HT1080 (cell line): ENCODE measurements at regions not wholly inside any gene's neighbourhood (a gene's known extent, or its start where the extent isn't known, plus 50 kb on each side); places are given as distances from the start of the nearest gene placed in this dataset.

ENCODE experiments used
- DNase-seq: peaks from one replicate; pipeline ENCODE4 v3.0.0-alpha.2; 2015; ENCODE audit warnings: low read depth

DNA sequence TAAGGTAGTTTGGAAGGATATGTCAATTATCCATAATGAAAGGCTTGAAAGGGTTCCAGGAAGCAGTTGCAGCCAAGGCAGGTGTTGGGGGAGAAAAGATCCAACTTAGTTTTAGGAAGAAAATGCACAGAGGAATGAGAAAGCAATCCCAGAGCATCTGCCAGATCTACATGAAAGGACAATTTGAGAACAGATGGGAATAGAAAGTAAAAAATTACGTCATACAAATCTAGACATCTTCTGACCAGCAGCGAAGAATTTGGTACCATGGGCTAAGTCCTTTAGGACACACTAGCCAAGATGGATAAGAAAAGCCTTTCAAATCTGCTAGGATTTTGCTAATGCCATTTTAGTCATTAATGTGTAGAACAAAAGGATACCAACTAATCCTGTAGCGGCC, 244.1 kb upstream of the PRR16 start:
- DNase-seq = no peak

- no peak for DNase-seq
Observed at GRCh38 chr5:120225524-120225923, 238.6 kb upstream of the PRR16 start.

DNA sequence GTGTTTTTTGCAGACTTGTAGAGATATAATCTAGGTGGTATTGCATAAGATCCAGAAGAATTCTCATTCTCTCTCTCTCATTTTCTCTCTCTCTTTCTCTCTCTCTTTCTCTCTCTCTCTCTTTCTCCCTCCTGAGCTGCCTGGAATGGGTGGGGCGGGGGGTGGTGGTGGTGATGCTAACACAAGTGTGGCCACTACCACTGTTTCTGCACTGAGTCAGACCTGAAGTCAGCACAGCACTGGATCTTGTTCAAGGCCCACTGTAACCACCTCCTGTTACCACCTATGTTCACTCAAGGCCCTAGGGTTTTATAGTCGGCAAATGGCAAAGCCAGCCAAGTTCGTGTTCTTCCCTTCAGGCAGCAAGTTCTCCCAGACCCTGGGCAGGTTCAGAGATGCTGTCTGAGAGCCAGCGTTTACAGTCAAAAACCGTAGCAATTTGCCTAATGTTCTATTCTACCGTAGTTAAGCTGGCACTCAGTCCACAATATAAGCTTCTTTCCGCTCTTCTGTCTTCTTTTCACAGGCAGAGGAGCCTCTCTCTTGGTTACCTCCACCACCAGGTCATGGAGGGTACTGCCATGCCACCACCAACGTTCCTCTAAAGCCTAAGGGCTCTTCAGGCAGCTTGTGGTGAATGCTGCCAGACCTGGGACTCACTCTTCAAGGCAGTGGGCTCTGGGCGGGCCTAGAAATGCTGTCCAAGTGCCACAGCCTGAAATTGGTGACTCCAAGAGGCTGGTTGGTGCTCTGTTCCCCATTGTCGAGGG, 235.7 kb upstream of the PRR16 start:
- DNase-seq = peak; percentile 13

- DNase-seq = no peak
Observed at GRCh38 chr5:120229036-120229435, 235.1 kb upstream of the PRR16 start.

DNA sequence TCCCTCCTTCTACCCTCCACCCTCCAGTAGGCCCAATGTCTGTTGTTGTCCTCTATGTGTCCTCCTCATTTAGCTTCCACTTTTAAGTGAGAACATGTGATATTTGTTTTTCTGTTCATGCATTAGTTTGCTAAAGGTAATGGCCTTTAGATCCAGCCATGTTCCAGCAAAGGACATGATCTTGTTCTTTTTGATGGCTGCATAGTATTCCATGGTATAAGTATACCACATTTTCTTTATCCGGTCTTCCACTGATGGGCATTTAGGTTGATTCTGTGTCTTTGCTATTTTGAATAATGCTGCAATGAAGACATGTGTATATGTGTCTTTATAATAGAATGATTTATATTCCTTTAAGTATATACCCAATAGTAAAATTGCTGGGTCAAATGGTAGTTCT, 232.5 kb upstream of the PRR16 start:
- no peak for DNase-seq

GRCh38 chr5:120236360-120236759, 227.7 kb upstream of the PRR16 start:
- DNase-seq = no peak

- no peak for DNase-seq
Observed at GRCh38 chr5:120239086-120239485, 225.0 kb upstream of the PRR16 start.

DNA sequence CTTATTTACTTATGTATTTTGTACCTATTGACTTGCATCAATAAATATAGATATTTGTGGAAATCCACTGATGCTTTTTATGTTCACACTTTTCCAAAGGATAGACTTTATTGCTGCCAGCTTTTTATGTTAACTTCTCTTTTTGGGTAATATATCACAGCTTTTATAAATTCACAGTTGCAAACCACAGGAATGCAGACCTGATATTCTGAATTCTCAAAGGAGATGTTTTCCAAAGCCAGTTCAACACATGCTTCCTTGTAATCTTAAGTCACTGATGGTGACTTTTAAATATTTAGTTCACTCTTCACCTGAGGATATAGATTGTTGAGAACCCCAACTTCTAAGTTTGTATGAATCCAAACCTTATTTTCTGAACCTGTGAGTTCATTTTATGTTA, 223.4 kb upstream of the PRR16 start:
- no peak for DNase-seq

GRCh38 chr5:120241400-120241799, 222.7 kb upstream of the PRR16 start:
- no peak for DNase-seq

DNA sequence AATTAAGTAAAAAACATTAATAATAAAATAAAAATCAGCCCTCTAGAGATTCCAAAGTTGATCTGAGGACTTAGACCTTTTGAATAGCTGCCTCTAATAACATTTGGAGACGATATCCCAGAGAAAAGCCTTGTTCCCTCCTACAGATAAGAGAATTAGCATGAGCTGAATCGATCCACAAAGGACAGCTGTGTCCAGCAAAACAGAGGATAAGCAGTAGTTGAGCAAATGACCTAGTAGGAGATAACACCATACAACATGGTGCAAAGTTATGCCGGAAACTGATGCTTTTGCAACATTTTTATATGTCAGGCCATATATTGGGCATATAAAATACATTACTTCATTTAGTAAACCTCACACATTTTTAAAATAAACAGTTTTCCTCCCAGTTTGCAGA, 212.2 kb upstream of the PRR16 start:
- no peak for DNase-seq

DNA sequence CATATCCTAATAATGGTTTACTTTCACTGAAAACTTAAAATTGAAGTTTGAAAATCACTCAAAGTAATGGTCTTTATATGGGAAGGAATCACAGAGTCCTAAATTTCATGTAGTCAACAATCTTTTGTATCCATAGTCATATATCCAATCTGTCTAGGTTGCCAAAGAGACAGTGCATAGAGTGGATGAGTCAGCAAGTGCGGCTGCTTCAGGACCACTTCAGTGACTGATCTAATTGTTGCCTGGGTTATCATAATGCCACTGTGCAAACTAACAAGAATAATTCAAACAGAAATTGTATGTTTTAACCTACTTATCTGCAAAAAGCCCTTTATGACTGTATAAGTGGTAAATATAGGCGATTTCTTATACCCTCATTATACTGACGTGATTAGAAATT, 211.3 kb upstream of the PRR16 start:
- peak; percentile 63 for DNase-seq

DNA sequence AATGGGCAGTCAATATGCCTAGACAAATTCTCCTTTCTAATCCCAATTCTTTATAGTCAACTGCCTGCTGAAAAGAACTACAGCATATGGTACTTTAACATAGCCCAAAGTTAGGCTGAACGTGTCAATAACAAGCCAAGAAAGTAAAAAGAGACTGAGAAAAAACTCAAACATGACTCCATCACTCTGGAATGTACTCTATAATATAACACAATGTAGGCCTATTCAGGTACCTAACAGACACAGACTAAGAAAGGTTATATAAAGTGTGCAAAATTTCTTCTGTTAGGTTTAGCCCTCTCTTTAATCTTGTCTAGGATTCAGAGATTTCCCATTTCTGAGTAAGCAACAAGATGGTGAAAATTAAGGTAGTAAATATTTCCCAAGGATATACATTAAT, 209.7 kb upstream of the PRR16 start:
- DNase-seq = peak; percentile 47

DNA sequence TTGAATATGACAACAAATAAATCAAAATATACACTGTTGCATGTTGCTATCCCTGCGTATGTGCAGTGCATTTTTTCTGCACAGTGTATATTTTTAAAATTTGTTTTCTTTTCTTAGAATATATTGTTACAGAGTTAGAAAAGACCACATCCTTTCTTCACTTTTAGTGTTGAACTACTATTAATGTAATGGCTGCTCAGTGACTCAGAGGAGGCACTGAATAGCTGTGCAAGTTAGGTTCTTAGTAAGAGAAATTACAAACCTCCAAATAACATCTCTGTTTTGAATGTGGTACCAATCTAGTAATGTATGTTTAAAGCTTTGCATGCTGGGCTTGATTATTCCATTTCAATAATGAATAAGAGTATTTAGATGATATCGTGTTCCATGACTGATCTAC, 208.9 kb upstream of the PRR16 start:
- no peak for DNase-seq

- DNase-seq = no peak
Observed at GRCh38 chr5:120256376-120256775, 207.7 kb upstream of the PRR16 start.

DNA sequence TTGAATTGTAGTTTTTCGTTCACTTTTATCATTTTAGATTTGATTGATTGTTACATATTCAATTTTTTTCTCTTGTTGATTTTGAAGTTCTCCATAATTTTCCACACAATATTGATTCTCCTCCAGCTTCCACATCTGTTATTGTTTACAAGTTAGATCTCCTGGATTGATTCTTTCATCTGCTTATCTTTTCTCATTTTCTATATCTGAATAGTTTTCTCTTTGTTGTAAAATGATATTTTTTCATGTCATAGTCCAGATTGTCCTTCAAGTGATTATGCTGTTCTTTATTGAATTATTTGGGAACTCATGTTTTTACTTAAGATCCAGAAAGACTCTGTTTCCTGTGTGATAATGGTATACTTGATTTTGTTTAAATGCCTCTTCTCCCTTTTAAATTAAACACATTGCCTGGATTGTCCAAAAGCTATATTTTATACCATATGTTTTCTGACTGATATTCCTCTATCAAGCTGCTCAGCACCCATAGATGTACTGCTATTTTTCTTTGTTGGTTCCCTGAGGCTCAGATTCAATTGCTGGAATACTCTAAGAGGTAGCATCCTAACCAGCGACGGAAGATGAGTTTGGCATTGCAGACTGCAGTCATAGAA, 206.6 kb upstream of the PRR16 start:
- DNase-seq = no peak

DNA sequence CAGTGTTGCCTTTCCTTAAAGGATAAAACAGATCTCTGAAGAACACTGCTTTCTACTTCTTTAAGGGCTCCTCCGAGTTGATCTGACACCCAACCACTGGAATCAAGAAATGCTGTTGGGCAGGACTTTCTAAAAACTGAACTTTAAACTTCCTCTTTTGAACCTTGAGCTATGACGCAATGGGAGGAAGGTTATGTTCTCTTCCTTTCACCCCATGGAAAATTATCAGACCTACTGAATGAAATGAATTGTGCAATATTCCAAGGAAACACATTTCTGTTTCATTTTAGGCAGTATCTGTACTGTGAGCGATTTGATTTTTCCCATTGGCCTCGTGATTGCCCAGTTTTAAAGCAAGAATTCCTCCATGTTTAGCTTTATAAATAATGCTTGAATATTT, 206.0 kb upstream of the PRR16 start:
- DNase-seq = no peak

- DNase-seq = no peak
Observed at GRCh38 chr5:120260651-120261050, 203.4 kb upstream of the PRR16 start.

- DNase-seq = no peak
Observed at GRCh38 chr5:120270498-120270897, 193.6 kb upstream of the PRR16 start.

GRCh38 chr5:120293796-120294195, 170.3 kb upstream of the PRR16 start:
- peak; percentile 62 for DNase-seq

DNA sequence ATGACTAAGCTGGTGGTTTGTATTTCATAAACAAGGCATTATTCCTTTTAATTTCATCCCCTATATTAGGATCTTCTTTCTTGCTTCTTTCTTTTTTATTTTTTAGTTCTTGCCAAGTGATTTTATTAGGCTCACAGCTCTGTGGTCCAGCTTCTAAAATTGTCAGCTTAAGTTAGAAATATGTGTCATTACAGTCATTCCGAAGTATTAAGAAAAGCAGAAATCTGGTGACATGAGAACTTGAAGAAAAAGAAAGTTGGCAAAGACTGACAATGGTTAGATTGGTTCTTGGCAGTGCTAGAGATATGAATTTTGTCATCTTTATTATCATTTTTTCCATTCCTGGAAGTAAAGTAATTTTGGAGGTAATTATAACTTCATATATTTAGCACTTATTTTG, 166.5 kb upstream of the PRR16 start:
- no peak for DNase-seq

- DNase-seq = no peak
Observed at GRCh38 chr5:120298981-120299380, 165.1 kb upstream of the PRR16 start.

DNA sequence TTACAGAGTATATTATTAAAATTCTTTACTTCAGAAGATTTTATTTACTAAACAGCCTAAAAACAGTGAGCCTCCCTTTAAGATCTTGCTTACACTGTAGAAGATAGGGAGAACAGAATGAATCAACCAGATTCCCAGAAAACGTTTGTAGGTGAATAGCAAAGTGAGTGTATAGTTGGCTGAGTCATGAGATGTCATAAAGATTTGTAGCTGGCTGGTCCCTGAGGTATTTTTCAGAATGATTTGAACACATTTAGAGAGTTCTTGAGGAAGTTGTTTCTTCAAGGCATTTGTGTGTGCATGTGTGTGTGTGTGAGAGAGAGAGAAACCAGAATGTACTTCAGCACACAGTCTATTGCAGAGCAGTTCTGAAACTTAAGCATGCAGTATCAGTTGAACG, 159.4 kb upstream of the PRR16 start:
- DNase-seq = peak; percentile 63

DNA sequence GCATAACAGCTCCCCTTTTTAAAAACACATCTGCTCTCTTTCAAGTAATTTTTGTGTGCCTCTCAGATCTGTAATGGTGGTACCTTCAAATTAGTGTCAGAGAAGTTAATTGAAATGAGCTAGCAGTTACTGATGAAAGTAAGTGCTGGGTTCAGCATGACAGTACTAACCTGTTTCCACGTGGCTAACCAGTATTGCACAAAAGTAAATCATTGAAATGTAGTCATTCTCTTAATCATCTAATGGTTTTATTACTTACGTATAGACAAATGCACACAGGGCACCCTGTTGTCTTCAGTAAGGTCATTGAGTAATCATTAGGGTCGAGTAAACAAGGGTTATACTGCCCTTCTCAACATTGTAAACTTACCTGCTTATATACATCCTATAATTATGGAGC, 157.8 kb upstream of the PRR16 start:
- DNase-seq = no peak
